ENCODE measurements at regions not wholly inside any gene's neighbourhood (a gene's known extent, or its start where the extent isn't known, plus 50 kb on each side); places are given as distances from the start of the nearest gene placed in this dataset.

DNA sequence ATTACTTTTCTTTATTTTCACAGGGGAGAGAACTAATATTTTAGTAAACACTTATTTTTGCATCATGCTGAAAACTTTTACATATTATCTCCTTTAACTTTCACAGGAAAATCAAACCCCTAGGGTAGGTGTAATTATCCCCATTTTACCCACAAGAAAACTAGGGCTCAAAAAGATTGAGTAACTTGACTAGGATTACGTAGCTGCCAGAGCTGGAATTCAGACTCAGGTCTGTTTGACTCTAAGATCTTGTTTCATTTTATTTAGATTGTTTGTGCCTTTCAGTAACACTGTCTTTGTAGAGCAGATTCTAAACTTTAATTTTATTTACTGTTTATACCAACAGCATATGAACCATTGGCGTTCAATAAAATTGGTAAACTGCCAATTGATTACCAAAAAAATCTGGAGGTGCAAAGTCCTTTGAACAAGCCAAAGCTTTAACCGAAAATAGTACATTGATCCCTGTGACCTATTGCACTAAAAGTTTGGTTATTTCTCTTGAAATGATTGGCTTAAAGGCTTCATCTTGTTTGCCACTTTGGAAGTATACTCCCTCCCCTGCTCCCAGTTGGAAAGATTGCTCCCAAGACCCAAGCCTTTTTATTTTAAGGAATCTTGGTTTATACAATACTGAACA is 71.0 kb upstream of the WDR26 start:
- TF ChIP-seq, protein P1, sequence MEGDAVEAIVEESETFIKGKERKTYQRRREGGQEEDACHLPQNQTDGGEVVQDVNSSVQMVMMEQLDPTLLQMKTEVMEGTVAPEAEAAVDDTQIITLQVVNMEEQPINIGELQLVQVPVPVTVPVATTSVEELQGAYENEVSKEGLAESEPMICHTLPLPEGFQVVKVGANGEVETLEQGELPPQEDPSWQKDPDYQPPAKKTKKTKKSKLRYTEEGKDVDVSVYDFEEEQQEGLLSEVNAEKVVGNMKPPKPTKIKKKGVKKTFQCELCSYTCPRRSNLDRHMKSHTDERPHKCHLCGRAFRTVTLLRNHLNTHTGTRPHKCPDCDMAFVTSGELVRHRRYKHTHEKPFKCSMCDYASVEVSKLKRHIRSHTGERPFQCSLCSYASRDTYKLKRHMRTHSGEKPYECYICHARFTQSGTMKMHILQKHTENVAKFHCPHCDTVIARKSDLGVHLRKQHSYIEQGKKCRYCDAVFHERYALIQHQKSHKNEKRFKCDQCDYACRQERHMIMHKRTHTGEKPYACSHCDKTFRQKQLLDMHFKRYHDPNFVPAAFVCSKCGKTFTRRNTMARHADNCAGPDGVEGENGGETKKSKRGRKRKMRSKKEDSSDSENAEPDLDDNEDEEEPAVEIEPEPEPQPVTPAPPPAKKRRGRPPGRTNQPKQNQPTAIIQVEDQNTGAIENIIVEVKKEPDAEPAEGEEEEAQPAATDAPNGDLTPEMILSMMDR (conservative IDR thresholded peaks at IDR 0.05; ENCODE audit: low read length), result no peak
- TF ChIP-seq EZH2phosphoT487 (IDR thresholded peaks at IDR 0.05; ENCODE audit: borderline replicate concordance), result no peak
